Lower leg skin (tissue), 3 donors: ENCODE measurements at regions not wholly inside any gene's neighbourhood (a gene's known extent, or its start where the extent isn't known, plus 50 kb on each side); places are given as distances from the start of the nearest gene placed in this dataset.

ENCODE experiments used
- POLR2A ChIP-seq, 2 donors: fragments of 450-650 bp; IDR thresholded peaks; one replicate each; pipeline ENCODE4 v1.6.1; 2016 to 2017; ENCODE audit warnings: antibody characterized with exemption in 2 of 2, mild to moderate bottlenecking in 1 of 2, moderate library complexity in 1 of 2
- TF ChIP-seq, protein P1 (sequence below), 3 donors: fragments of 450-650 bp; IDR thresholded peaks; one replicate each; pipeline ENCODE4 v1.5.1; 2016; ENCODE audit warnings: antibody characterized with exemption in 3 of 3, mild to moderate bottlenecking in 3 of 3, moderate library complexity in 2 of 3

DNA sequence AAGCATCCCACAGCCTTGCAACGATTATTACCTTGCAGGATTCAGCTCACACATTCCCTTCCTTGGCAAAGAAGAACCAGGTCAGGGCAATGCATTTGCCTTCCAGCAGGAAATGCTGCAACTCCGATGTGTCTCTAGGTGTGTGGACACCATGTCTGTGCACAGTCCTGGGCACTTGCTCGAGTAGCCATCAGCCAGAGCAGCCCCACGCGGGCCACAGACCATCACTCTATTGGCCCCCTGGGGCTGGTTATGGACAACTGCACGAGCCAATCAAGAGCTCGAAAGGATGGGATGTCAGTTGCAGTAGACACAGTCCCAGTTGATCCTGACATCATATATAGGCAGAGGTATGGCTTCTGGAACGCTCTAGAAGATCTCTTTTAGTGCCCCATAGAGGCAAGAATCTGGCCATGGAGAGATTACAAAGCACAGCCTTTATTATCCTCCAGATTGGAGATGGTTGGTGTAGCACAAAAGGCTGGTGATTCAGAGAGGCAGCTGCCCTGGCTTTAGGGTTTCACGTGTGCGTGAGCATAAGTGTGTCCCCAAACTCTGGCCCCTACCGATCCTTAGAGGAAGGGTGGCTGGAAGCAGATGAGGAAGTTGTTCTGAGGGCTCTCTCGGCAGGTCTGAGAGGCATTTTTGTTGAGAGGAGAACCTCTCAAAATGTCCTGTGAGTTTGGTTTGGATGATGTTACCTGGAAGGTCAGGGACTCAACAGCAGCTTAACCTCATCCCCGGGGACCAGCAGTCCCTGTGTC is 403.8 kb downstream of the SEC14L1 start:
- TF ChIP-seq, protein P1, sequence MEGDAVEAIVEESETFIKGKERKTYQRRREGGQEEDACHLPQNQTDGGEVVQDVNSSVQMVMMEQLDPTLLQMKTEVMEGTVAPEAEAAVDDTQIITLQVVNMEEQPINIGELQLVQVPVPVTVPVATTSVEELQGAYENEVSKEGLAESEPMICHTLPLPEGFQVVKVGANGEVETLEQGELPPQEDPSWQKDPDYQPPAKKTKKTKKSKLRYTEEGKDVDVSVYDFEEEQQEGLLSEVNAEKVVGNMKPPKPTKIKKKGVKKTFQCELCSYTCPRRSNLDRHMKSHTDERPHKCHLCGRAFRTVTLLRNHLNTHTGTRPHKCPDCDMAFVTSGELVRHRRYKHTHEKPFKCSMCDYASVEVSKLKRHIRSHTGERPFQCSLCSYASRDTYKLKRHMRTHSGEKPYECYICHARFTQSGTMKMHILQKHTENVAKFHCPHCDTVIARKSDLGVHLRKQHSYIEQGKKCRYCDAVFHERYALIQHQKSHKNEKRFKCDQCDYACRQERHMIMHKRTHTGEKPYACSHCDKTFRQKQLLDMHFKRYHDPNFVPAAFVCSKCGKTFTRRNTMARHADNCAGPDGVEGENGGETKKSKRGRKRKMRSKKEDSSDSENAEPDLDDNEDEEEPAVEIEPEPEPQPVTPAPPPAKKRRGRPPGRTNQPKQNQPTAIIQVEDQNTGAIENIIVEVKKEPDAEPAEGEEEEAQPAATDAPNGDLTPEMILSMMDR (IDR thresholded peaks at IDR 0.05): no peak
- no peak for TF ChIP-seq POLR2A (IDR thresholded peaks at IDR 0.05)
